NCI-H82 treated with DMSO at 0.1 percent for 48 hours (cell line): ENCODE measurements at regions not wholly inside any gene's neighbourhood (a gene's known extent, or its start where the extent isn't known, plus 50 kb on each side); places are given as distances from the start of the nearest gene placed in this dataset.
"Not testable (repeated sequence)": the region's sequence is repeated elsewhere in the genome, so short reads cannot be mapped to it uniquely, and the experiment has no call there.

Source experiments
- DNase-seq: peaks from one replicate; lab custom pipeline; 2025; ENCODE audit not compliant: unreplicated experiment; lab: John Stamatoyannopoulos, UW

- no peak for DNase-seq
Measured at GRCh38 chr3:72660270-72661114, 187.8 kb downstream of the SHQ1 start.

- DNase-seq: no peak
Measured at GRCh38 chr3:72659596-72659995, 188.6 kb downstream of the SHQ1 start.

GRCh38 chr3:72659188-72659587 is 189.1 kb downstream of the SHQ1 start:
- no peak for DNase-seq

- DNase-seq: no peak
Measured at GRCh38 chr3:72658466-72659100, 189.7 kb downstream of the SHQ1 start.

- DNase-seq: no peak
Measured at GRCh38 chr3:72657666-72658065, 190.6 kb downstream of the SHQ1 start.

- no peak for DNase-seq
Measured at GRCh38 chr3:72655723-72656122, 192.5 kb downstream of the SHQ1 start.

GRCh38 chr3:72655131-72655551 is 193.1 kb downstream of the SHQ1 start:
- DNase-seq: no peak

GRCh38 chr3:72652395-72652794 is 195.8 kb downstream of the SHQ1 start:
- no peak for DNase-seq

- DNase-seq: no peak
Measured at GRCh38 chr3:72651498-72651897, 196.7 kb downstream of the SHQ1 start.

- DNase-seq: no peak
Measured at GRCh38 chr3:72646263-72646662, 202.0 kb downstream of the SHQ1 start.

GRCh38 chr3:72643635-72644034 is 204.6 kb downstream of the SHQ1 start:
- DNase-seq: not testable (repeated sequence)

GRCh38 chr3:72641684-72642083 is 206.6 kb downstream of the SHQ1 start:
- DNase-seq: no peak

GRCh38 chr3:72641072-72641471 is 207.2 kb downstream of the SHQ1 start:
- no peak for DNase-seq

GRCh38 chr3:72636969-72637597 is 211.2 kb downstream of the SHQ1 start:
- DNase-seq: no peak

GRCh38 chr3:72635551-72635950 is 212.7 kb downstream of the SHQ1 start:
- no peak for DNase-seq

GRCh38 chr3:72634128-72634527 is 214.1 kb downstream of the SHQ1 start:
- DNase-seq: no peak

GRCh38 chr3:72633534-72633933 is 214.7 kb downstream of the SHQ1 start:
- no peak for DNase-seq

- no peak for DNase-seq
Measured at GRCh38 chr3:72633121-72633520, 215.1 kb downstream of the SHQ1 start.

- no peak for DNase-seq
Measured at GRCh38 chr3:72632129-72632528, 216.1 kb downstream of the SHQ1 start.

GRCh38 chr3:72630969-72631344 is 217.3 kb downstream of the SHQ1 start:
- DNase-seq: no peak

GRCh38 chr3:72630327-72630968 is 217.8 kb downstream of the SHQ1 start:
- DNase-seq: no peak

- DNase-seq: no peak
Measured at GRCh38 chr3:72629191-72629631, 219.0 kb downstream of the SHQ1 start.
